Panc1 (cell line): ENCODE measurements at regions not wholly inside any gene's neighbourhood (a gene's known extent, or its start where the extent isn't known, plus 50 kb on each side); places are given as distances from the start of the nearest gene placed in this dataset.

ENCODE experiments used
- CTCF ChIP-seq: fragments of 450-650 bp; IDR thresholded peaks from 2 replicates; pipeline ENCODE4 v1.5.1; 2017; ENCODE audit warnings: mild to moderate bottlenecking
- POLR2AphosphoS5 ChIP-seq: IDR thresholded peaks from 2 replicates; pipeline ENCODE4 v1.6.1; 2012; ENCODE audit warnings: mild to moderate bottlenecking, low read depth, low read length, moderate library complexity
- REST ChIP-seq, 2 experiments: IDR thresholded peaks; 2 replicates each; pipeline ENCODE4 v1.6.1; 2011 to 2012; ENCODE audit warnings: low read depth in 2 of 2, control low read depth in 1 of 2, low read length in 1 of 2, mild to moderate bottlenecking in 1 of 2, moderate library complexity in 1 of 2; ENCODE audit not compliant: insufficient read depth in 1 of 2
- TCF7L2 ChIP-seq: IDR thresholded peaks from 2 replicates; pipeline ENCODE4 v1.6.1; 2011; ENCODE audit warnings: mild to moderate bottlenecking, low read depth, low read length, inconsistent platforms

GRCh38 chr11:70570693-70571395, 172.5 kb downstream of the CTTN start:
- no peak for TF ChIP-seq CTCF
- TF ChIP-seq POLR2AphosphoS5: no peak
- TF ChIP-seq REST (IDR thresholded peaks at IDR 0.05; ENCODE audit: insufficient read depth in 1 of 2, low read depth in 2 of 2, low read length in 1 of 2): no peak
- no peak for TF ChIP-seq TCF7L2
